ENCODE measurements at regions not wholly inside any gene's neighbourhood (a gene's known extent, or its start where the extent isn't known, plus 50 kb on each side); places are given as distances from the start of the nearest gene placed in this dataset.

DNA sequence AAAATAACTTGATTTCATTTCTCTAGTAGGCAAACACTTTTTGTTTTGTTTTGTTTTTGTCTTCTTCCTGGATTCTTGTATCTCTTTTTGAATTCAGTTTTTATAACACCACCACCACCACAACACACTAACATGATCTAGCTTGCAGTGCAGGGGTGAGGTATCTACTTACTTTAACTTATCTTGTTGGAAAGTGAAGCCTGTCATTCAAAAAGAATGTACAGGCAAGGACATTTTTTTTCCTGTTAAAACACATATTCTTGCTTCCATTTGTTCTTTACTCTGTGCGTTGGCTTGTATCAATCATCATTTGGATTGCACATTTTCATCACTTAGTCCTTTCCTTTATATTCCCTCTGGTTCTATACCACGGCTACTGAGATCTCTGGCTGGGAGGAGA, 824.2 kb downstream of the PLCL1 start:
- ATAC-seq (no peak), DNase-seq (no peak)
- intact Hi-C loops (cut with DNase I), result no loop called here
- H3K27me3 ChIP-seq, result no peaks in the 10 kb centered on the region
- WGBS (ENCODE audit: insufficient coverage, low coverage, low lambda C conversion rate, missing lambda C conversion rate), result 66% methylated on average over 2 of the region's 2 CpGs
- H3K9me3 ChIP-seq, result no peaks in the 10 kb centered on the region
- peaks cover 0 to 7% (median 0%) of the 10 kb centered on the region in 4 donors for H3K4me1 ChIP-seq
- H3K27ac ChIP-seq, result no peak overlapping the region
- TF ChIP-seq, protein P1, sequence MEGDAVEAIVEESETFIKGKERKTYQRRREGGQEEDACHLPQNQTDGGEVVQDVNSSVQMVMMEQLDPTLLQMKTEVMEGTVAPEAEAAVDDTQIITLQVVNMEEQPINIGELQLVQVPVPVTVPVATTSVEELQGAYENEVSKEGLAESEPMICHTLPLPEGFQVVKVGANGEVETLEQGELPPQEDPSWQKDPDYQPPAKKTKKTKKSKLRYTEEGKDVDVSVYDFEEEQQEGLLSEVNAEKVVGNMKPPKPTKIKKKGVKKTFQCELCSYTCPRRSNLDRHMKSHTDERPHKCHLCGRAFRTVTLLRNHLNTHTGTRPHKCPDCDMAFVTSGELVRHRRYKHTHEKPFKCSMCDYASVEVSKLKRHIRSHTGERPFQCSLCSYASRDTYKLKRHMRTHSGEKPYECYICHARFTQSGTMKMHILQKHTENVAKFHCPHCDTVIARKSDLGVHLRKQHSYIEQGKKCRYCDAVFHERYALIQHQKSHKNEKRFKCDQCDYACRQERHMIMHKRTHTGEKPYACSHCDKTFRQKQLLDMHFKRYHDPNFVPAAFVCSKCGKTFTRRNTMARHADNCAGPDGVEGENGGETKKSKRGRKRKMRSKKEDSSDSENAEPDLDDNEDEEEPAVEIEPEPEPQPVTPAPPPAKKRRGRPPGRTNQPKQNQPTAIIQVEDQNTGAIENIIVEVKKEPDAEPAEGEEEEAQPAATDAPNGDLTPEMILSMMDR (IDR thresholded peaks at IDR 0.05), result no peak
- TF ChIP-seq POLR2A (IDR thresholded peaks at IDR 0.05), result no peak
- H3K36me3 ChIP-seq, result no peaks in the 10 kb centered on the region
- no peak overlapping the region for H3K4me3 ChIP-seq

DNA sequence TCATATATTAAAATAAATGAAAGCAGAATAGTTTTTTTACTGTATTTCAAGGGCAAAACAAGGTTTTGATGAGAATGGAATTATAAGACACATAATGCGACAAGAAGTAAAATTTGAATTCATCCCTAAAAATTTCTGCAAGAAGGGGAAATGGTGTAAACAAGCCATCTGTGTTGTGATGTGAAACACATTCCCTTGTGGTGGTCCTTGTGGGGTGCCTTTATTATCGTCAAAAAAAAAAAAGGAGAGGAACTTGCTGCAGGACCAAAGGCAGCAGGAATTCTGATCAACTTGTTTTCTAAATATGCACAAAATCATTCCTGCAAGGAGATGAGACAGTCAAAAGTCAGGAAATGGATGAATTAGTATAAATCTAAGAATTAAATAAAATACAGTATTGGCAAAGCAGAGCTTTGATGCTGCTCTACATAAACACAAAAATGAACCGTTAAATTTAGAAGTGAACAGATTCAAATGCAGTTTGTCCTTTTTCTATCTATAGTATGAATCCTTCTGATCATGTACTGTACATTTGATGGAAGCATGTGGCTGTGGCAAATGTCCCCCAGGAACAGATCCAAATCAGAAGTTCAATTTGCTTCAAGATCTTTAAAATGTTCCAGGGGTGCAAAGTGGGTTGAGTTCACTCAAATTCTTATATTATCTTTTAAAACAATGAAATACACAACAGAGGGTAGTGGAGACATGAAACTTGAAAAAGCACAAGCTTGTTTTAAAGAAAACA, 818.8 kb downstream of the PLCL1 start:
- intact Hi-C loops (cut with DNase I), result no loop called here
- H3K27me3 ChIP-seq, result no peaks in the 10 kb centered on the region
- 64% methylated on average over 3 of the region's 3 CpGs for WGBS (ENCODE audit: insufficient coverage, low coverage, low lambda C conversion rate, missing lambda C conversion rate)
- no peak overlapping the region for H3K27ac ChIP-seq
- ATAC-seq, result no peak
- no peaks in the 10 kb centered on the region for H3K4me1 ChIP-seq
- no peaks in the 10 kb centered on the region for H3K9me3 ChIP-seq
- no peak for DNase-seq
- H3K36me3 ChIP-seq, result no peaks in the 10 kb centered on the region
- no peak overlapping the region for H3K4me3 ChIP-seq
- no peak for TF ChIP-seq POLR2A (IDR thresholded peaks at IDR 0.05)
- TF ChIP-seq, protein P1 (IDR thresholded peaks at IDR 0.05), result no peak

DNA sequence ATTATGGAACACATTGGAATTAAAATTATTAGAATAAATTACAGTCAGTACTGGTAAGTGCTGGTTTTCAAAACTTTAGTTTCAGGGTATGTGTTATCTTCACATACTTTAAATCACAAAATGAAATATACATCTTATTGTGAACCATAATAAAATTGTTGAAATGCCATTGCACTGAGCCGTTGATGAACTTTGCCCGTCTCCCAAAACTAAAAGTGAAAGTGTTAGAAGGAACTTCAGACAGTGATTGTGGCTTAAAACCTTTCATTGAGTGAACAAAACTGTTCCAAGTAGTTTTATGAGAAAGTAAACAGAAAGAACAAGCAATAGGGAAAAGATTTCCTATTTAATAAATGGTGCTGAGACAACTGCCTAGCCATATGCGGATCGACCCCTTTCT, 811.6 kb downstream of the PLCL1 start:
- Histone ChIP-seq H3K9me3 (no peaks in the 10 kb centered on the region), H3K4me1 (peaks cover 0 to 6% (median 2%) of the 10 kb centered on the region in 4 donors), H3K27ac (no peak overlapping the region), H3K4me3 (peak overlapping the region in 1 of 3 donors; percentile 13), H3K27me3 (no peaks in the 10 kb centered on the region), H3K36me3 (no peaks in the 10 kb centered on the region)
- intact Hi-C loops (cut with DNase I), result no loop called here
- 6% methylated on average over 4 of the region's 4 CpGs for WGBS (ENCODE audit: insufficient coverage, low coverage, low lambda C conversion rate, missing lambda C conversion rate)
- ATAC-seq, result peak; percentile 75 to 95 (median 88)
- no peak for TF ChIP-seq POLR2A (IDR thresholded peaks at IDR 0.05)
- TF ChIP-seq, protein P1 (IDR thresholded peaks at IDR 0.05), result no peak
- DNase-seq, result no peak

DNA sequence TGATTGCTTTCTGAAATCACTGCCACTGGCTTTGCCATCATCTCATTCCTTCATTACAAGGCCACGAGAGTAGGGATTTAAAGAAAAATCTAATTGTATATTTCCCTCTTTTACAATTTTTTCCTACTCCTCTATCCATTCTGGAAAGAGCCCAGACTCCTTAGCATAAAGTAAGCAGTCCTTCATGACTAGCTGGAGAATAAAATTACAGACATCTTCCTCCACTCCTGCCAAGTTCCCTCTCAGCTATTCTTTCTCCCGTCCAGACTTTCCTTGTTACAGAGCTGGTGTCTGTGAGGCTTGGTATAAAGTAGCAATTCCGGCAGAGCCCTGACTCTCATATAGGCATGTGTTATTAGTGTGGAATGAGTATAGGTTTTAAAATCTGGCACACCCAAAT, 806.8 kb downstream of the PLCL1 start:
- peaks cover 0 to 6% (median under 1%) of the 10 kb centered on the region in 4 donors for H3K4me1 ChIP-seq
- 75% methylated on average over 3 of the region's 3 CpGs for WGBS (ENCODE audit: insufficient coverage, low coverage, low lambda C conversion rate, missing lambda C conversion rate)
- DNase-seq, result no peak
- H3K36me3 ChIP-seq, result no peaks in the 10 kb centered on the region
- no peak for ATAC-seq
- TF ChIP-seq, protein P1 (IDR thresholded peaks at IDR 0.05), result no peak
- TF ChIP-seq POLR2A (IDR thresholded peaks at IDR 0.05), result no peak
- intact Hi-C loops (cut with DNase I), result no loop called here
- H3K27me3 ChIP-seq, result no peaks in the 10 kb centered on the region
- H3K9me3 ChIP-seq, result no peaks in the 10 kb centered on the region
- H3K4me3 ChIP-seq, result no peak overlapping the region
- no peak overlapping the region for H3K27ac ChIP-seq
